CD14-positive monocyte (primary cell): ENCODE measurements at regions not wholly inside any gene's neighbourhood (a gene's known extent, or its start where the extent isn't known, plus 50 kb on each side); places are given as distances from the start of the nearest gene placed in this dataset.

Experiments
- DNase-seq, 3 donors: peaks; one replicate each; pipeline ENCODE4 v3.0.0-alpha.2; 2011 to 2022
- H2AFZ ChIP-seq: 2 replicates; pipeline ENCODE4 v1.6.0; 2012; ENCODE audit warnings: mild to moderate bottlenecking, low read depth, low read length, inconsistent platforms; ENCODE audit not compliant: insufficient read depth, poor library complexity, severe bottlenecking
- H3K27ac ChIP-seq, 2 donors: 1 replicate in 1 of 2; 2 replicates in 1 of 2; pipeline ENCODE4 v1.5.1; 2012 to 2013; ENCODE audit warnings: low read length in 2 of 2, control low read depth in 1 of 2, inconsistent platforms in 1 of 2, low read depth in 1 of 2, mild to moderate bottlenecking in 1 of 2
- H3K27me3 ChIP-seq, 2 donors: one replicate each; pipeline versions ENCODE4 v1.6.0 to v1.6.1; 2011 to 2013; ENCODE audit warnings: low read length in 2 of 2; ENCODE audit not compliant: control insufficient read depth in 2 of 2, insufficient read depth in 2 of 2
- H3K36me3 ChIP-seq, 2 donors: replicated peaks in 1 of 2; 1 replicate in 1 of 2; 2 replicates in 1 of 2; pipeline versions ENCODE4 v1.5.1 to v1.6.1; 2012 to 2013; ENCODE audit warnings: low read length in 2 of 2, control low read depth in 1 of 2, inconsistent platforms in 1 of 2, mild to moderate bottlenecking in 1 of 2; ENCODE audit not compliant: insufficient read depth in 2 of 2, control insufficient read depth in 1 of 2
- H3K4me1 ChIP-seq, 2 donors: 1 replicate in 1 of 2; 2 replicates in 1 of 2; pipeline versions ENCODE4 v1.5.1 to v1.6.1; 2012 to 2013; ENCODE audit warnings: low read length in 2 of 2, control low read depth in 1 of 2, inconsistent platforms in 1 of 2, mild to moderate bottlenecking in 1 of 2, moderate library complexity in 1 of 2; ENCODE audit not compliant: insufficient read depth in 2 of 2, control insufficient read depth in 1 of 2
- H3K4me2 ChIP-seq: replicated peaks from 2 replicates; pipeline ENCODE3; 2012; ENCODE audit warnings: low read length, moderate library complexity, mild to moderate bottlenecking; ENCODE audit not compliant: poor library complexity, severe bottlenecking; ENCODE audit errors: extremely low read depth
- H3K4me3 ChIP-seq, 3 experiments: fragments of 200-600 bp in 1 of 3; sonication (generic) in 1 of 3; replicated peaks in 1 of 3; 1 replicate in 2 of 3; 2 replicates in 1 of 3; pipeline ENCODE4 v1.5.1; 2011 to 2013; ENCODE audit warnings: low read length in 3 of 3, mild to moderate bottlenecking in 3 of 3, control low read depth in 2 of 3, low read depth in 2 of 3, inconsistent platforms in 1 of 3, moderate library complexity in 1 of 3
- H3K79me2 ChIP-seq: 2 replicates; pipeline ENCODE4 v1.6.0; 2012; ENCODE audit warnings: mild to moderate bottlenecking, control low read depth, inconsistent platforms, low read length, moderate library complexity; ENCODE audit not compliant: insufficient read depth
- H3K9ac ChIP-seq: 2 replicates; pipeline ENCODE4 v1.6.0; 2017; ENCODE audit warnings: low read length, mild to moderate bottlenecking; ENCODE audit not compliant: insufficient read depth, poor library complexity, severe bottlenecking
- H3K9me3 ChIP-seq, 2 donors: replicated peaks in 1 of 2; 1 replicate in 1 of 2; 2 replicates in 1 of 2; pipeline versions ENCODE4 v1.5.1 to v1.6.1; 2012 to 2013; ENCODE audit warnings: low read length in 2 of 2, control low read depth in 1 of 2; ENCODE audit not compliant: control insufficient read depth in 1 of 2, insufficient read depth in 1 of 2
- H4K20me1 ChIP-seq: 2 replicates; pipeline ENCODE4 v1.6.0; 2012; ENCODE audit warnings: mild to moderate bottlenecking, low read length, control low read depth, moderate library complexity; ENCODE audit not compliant: insufficient read depth
- H3K27ac Mint-ChIP-seq, 7 donors: one replicate each; pipeline ENCODE4 v1.8.0; 2020; ENCODE audit warnings: mild to moderate bottlenecking in 7 of 7, mixed read lengths in 7 of 7, moderate library complexity in 6 of 7, inconsistent platforms in 2 of 7
- H3K27me3 Mint-ChIP-seq, 3 donors: one replicate each; pipeline ENCODE4 v1.8.0; 2021 to 2022; ENCODE audit warnings: low read depth in 3 of 3, mild to moderate bottlenecking in 3 of 3, mixed read lengths in 3 of 3, moderate library complexity in 3 of 3, inconsistent platforms in 1 of 3
- H3K36me3 Mint-ChIP-seq, 2 donors: one replicate each; pipeline ENCODE4 v1.8.0; 2020; ENCODE audit warnings: mixed read lengths in 2 of 2, inconsistent platforms in 1 of 2, mild to moderate bottlenecking in 1 of 2
- H3K4me1 Mint-ChIP-seq: one replicate; pipeline ENCODE4 v1.8.0; 2020; ENCODE audit warnings: mild to moderate bottlenecking, mixed read lengths
- H3K4me3 Mint-ChIP-seq, 2 donors: one replicate each; pipeline ENCODE4 v1.8.0; 2020; ENCODE audit warnings: mild to moderate bottlenecking in 2 of 2, mixed read lengths in 2 of 2, moderate library complexity in 1 of 2
- H3K9me3 Mint-ChIP-seq, 7 donors: one replicate each; pipeline ENCODE4 v1.8.0; 2020 to 2022; ENCODE audit warnings: mixed read lengths in 7 of 7, mild to moderate bottlenecking in 6 of 7, moderate library complexity in 6 of 7, inconsistent platforms in 2 of 7
- CTCF ChIP-seq: fragments of 200-600 bp; IDR thresholded peaks from one replicate; pipeline ENCODE4 v1.8.0; 2022; ENCODE audit warnings: antibody characterized with exemption, mild to moderate bottlenecking
- WGBS: methylation state at CpG from one replicate; pipeline ENCODE4 v1.1.5; 2013; ENCODE audit warnings: missing lambda C conversion rate; ENCODE audit not compliant: insufficient coverage; 5-methylcytosine and 5-hydroxymethylcytosine counted together
- intact Hi-C, 2 donors: fragments of 100-400 bp; cut with micrococcal nuclease; formaldehyde crosslinking; loops; one replicate each; pipeline versions ENCODE4 v1.15.0 to v1.15.1; 2023

- no peaks in the 10 kb centered on the region for H3K36me3 ChIP-seq
- no peaks in the 10 kb centered on the region for H3K9me3 ChIP-seq
- no peaks in the 10 kb centered on the region for H3K36me3 Mint-ChIP-seq
- H3K4me1 ChIP-seq, result peaks cover 8 to 10% of the 10 kb centered on the region in 2 donors
- no peaks in the 10 kb centered on the region for H3K79me2 ChIP-seq
- peaks cover 23% of the 10 kb centered on the region for H3K4me1 Mint-ChIP-seq
- peaks cover 0 to 6% (median 0%) of the 10 kb centered on the region in 7 donors for H3K9me3 Mint-ChIP-seq
- H3K27ac Mint-ChIP-seq, result no peak overlapping the region
- no CpG with 5 or more reads among the region's 3 CpGs for WGBS
- TF ChIP-seq CTCF, result no peak
- H3K27ac ChIP-seq, result no peak overlapping the region
- H3K27me3 ChIP-seq, result no peaks in the 10 kb centered on the region
- no peak for DNase-seq
- no peaks in the 10 kb centered on the region for H3K27me3 Mint-ChIP-seq
- no peak overlapping the region for H3K4me3 ChIP-seq
- H3K9ac ChIP-seq, result no peak overlapping the region
- no peak overlapping the region for H2AFZ ChIP-seq
- H3K4me3 Mint-ChIP-seq, result no peak overlapping the region
- no peaks in the 10 kb centered on the region for H4K20me1 ChIP-seq
- H3K4me2 ChIP-seq, result no peak overlapping the region
- intact Hi-C loops, result no loop called here
These were observed 135.8 kb downstream of the PTGER3 start for GRCh38 chr1:70911861-70912260.

GRCh38 chr1:70914224-70914623 is 133.4 kb downstream of the PTGER3 start:
- Histone ChIP-seq H3K9ac (no peak overlapping the region), H3K27ac (no peak overlapping the region), H3K4me1 (no peaks in the 10 kb centered on the region), H2AFZ (no peak overlapping the region), H3K4me2 (no peak overlapping the region), H3K27me3 (no peaks in the 10 kb centered on the region), H3K79me2 (no peaks in the 10 kb centered on the region), H4K20me1 (no peaks in the 10 kb centered on the region), H3K4me3 (no peak overlapping the region), H3K9me3 (no peaks in the 10 kb centered on the region), H3K36me3 (no peaks in the 10 kb centered on the region)
- Mint-ChIP-seq H3K27ac (no peak overlapping the region), H3K4me1 (peaks cover 8% of the 10 kb centered on the region), H3K4me3 (no peak overlapping the region), H3K36me3 (no peaks in the 10 kb centered on the region), H3K27me3 (no peaks in the 10 kb centered on the region), H3K9me3 (peaks cover 0 to 10% (median 0%) of the 10 kb centered on the region in 7 donors)
- no peak for TF ChIP-seq CTCF
- intact Hi-C loops, result no loop called here
- DNase-seq, result no peak
- WGBS, result 100% methylated on average over 1 of the region's 1 CpG
